Calu3 (cell line): ENCODE measurements at regions not wholly inside any gene's neighbourhood (a gene's known extent, or its start where the extent isn't known, plus 50 kb on each side); places are given as distances from the start of the nearest gene placed in this dataset.
"Not testable (repeated sequence)": the region's sequence is repeated elsewhere in the genome, so short reads cannot be mapped to it uniquely, and the experiment has no call there.

Source experiments
- BruUV-seq: library from RNA; stranded (reverse); fragments of 400-500 nt; replicated peaks from 2 replicates; lab custom pipeline; 2021; lab: Mats Ljungman, UMichigan
- CTCF ChIA-PET: fragments of 300-600 bp; sonication (Branson Sonifier 250); formaldehyde crosslinking; loops from one replicate; lab custom pipeline; 2022; ENCODE audit warnings: antibody characterized with exemption; lab: Charles Lee
- DNase-seq: peaks from one replicate; pipeline ENCODE4 v3.0.0; 2022
- H3K27ac Mint-ChIP-seq: one replicate; pipeline ENCODE4 v1.8.0; 2022; ENCODE audit warnings: mixed read lengths; ENCODE audit not compliant: unreplicated experiment
- H3K27me3 Mint-ChIP-seq: one replicate; pipeline ENCODE4 v1.8.0; 2022; ENCODE audit warnings: mixed read lengths; ENCODE audit not compliant: unreplicated experiment
- H3K36me3 Mint-ChIP-seq: one replicate; pipeline ENCODE4 v1.8.0; 2022; ENCODE audit warnings: mild to moderate bottlenecking, moderate library complexity, mixed read lengths; ENCODE audit not compliant: insufficient read depth, unreplicated experiment
- H3K4me1 Mint-ChIP-seq: one replicate; pipeline ENCODE4 v1.8.0; 2022; ENCODE audit warnings: mild to moderate bottlenecking, low read depth, mixed read lengths; ENCODE audit not compliant: unreplicated experiment
- H3K4me3 Mint-ChIP-seq: one replicate; pipeline ENCODE4 v1.8.0; 2022; ENCODE audit warnings: mild to moderate bottlenecking, low read depth, moderate library complexity, mixed read lengths; ENCODE audit not compliant: unreplicated experiment
- H3K9me3 Mint-ChIP-seq: one replicate; pipeline ENCODE4 v1.8.0; 2022; ENCODE audit warnings: low read depth, mixed read lengths; ENCODE audit not compliant: unreplicated experiment
- CTCF ChIP-seq: fragments of 200-600 bp; IDR thresholded peaks from one replicate; pipeline ENCODE4 v1.8.0; 2022; ENCODE audit warnings: antibody characterized with exemption; ENCODE audit not compliant: unreplicated experiment
- intact Hi-C: fragments of 100-400 bp; cut with micrococcal nuclease; formaldehyde crosslinking; loops from one replicate; pipeline ENCODE4 v1.10.0; 2022; ENCODE audit not compliant: unreplicated experiment

GRCh38 chr4:95761426-95761825 is 78.5 kb upstream of the PDHA2 start:
- no peak overlapping the region for H3K27ac Mint-ChIP-seq
- peaks cover 6% of the 10 kb centered on the region for H3K4me1 Mint-ChIP-seq
- H3K36me3 Mint-ChIP-seq: no peaks in the 10 kb centered on the region
- TF ChIP-seq CTCF: no peak
- H3K27me3 Mint-ChIP-seq: no peaks in the 10 kb centered on the region
- BruUV-seq: no TSS peak
- CTCF ChIA-PET: no interaction called here
- no peaks in the 10 kb centered on the region for H3K9me3 Mint-ChIP-seq
- intact Hi-C loops: no loop called here
- H3K4me3 Mint-ChIP-seq: no peak overlapping the region
- no peak for DNase-seq

GRCh38 chr4:95760646-95761045 is 79.2 kb upstream of the PDHA2 start:
- intact Hi-C loops, CTCF ChIA-PET, DNase-seq, H3K9me3 Mint-ChIP-seq, H3K36me3 Mint-ChIP-seq, H3K4me3 Mint-ChIP-seq, H3K27me3 Mint-ChIP-seq, H3K4me1 Mint-ChIP-seq, H3K27ac Mint-ChIP-seq, BruUV-seq: not testable (repeated sequence)

- CTCF ChIA-PET: no interaction called here
Measured at GRCh38 chr4:95758001-95758400, 81.9 kb upstream of the PDHA2 start.

GRCh38 chr4:95754667-95755066 is 85.2 kb upstream of the PDHA2 start:
- TF ChIP-seq CTCF: no peak
- intact Hi-C loops: no loop called here
- peaks cover 3% of the 10 kb centered on the region for H3K9me3 Mint-ChIP-seq
- no peak for DNase-seq
- H3K27me3 Mint-ChIP-seq: no peaks in the 10 kb centered on the region
- H3K4me3 Mint-ChIP-seq: no peak overlapping the region
- H3K4me1 Mint-ChIP-seq: no peaks in the 10 kb centered on the region
- no TSS peak for BruUV-seq
- no peak overlapping the region for H3K27ac Mint-ChIP-seq
- CTCF ChIA-PET: no interaction called here
- H3K36me3 Mint-ChIP-seq: no peaks in the 10 kb centered on the region

More at GRCh38 chr4:95758001-95758400, 81.9 kb upstream of the PDHA2 start:
- Mint-ChIP-seq H3K4me3 (no peak overlapping the region), H3K27me3 (no peaks in the 10 kb centered on the region), H3K4me1 (peaks cover 6% of the 10 kb centered on the region), H3K9me3 (peaks cover 2% of the 10 kb centered on the region), H3K36me3 (no peaks in the 10 kb centered on the region), H3K27ac (no peak overlapping the region)
- TF ChIP-seq CTCF: no peak
- intact Hi-C loops: no loop called here
- no TSS peak for BruUV-seq
- no peak for DNase-seq

- no peak for DNase-seq
- Mint-ChIP-seq H3K4me3 (no peak overlapping the region), H3K9me3 (peaks cover 3% of the 10 kb centered on the region), H3K27me3 (no peaks in the 10 kb centered on the region), H3K4me1 (no peaks in the 10 kb centered on the region), H3K36me3 (no peaks in the 10 kb centered on the region), H3K27ac (no peak overlapping the region)
- TF ChIP-seq CTCF: no peak
- CTCF ChIA-PET: no interaction called here
- no TSS peak for BruUV-seq
- intact Hi-C loops: no loop called here
Measured at GRCh38 chr4:95749204-95749603, 90.7 kb upstream of the PDHA2 start.
